ENCODE measurements at regions not wholly inside any gene's neighbourhood (a gene's known extent, or its start where the extent isn't known, plus 50 kb on each side); places are given as distances from the start of the nearest gene placed in this dataset.

- TF ChIP-seq MAX (IDR thresholded peaks at IDR 0.05) (no peak), PBX3 (IDR thresholded peaks at IDR 0.05) (no peak), CTCF (IDR thresholded peaks at IDR 0.05) (no peak), USF2 (IDR thresholded peaks at IDR 0.05) (no peak), PHF8 (IDR thresholded peaks at IDR 0.05; ENCODE audit: borderline replicate concordance, low read depth) (no peak), JUNB (IDR thresholded peaks at IDR 0.05) (no peak), CEBPB (IDR thresholded peaks at IDR 0.05) (no peak)
Observed at GRCh38 chr7:54084340-54084739, 457.8 kb upstream of the VSTM2A start.
